HepG2 (cell line): ENCODE measurements at regions not wholly inside any gene's neighbourhood (a gene's known extent, or its start where the extent isn't known, plus 50 kb on each side); places are given as distances from the start of the nearest gene placed in this dataset.

ENCODE experiments used
- ATAC-seq: fragments of 200-7000 bp; cut with Tn5 transposase; 3 replicates; pipeline ENCODE4 v1.9.1; 2020; ENCODE audit warnings: mild to moderate bottlenecking, moderate library complexity
- BruUV-seq: library from RNA; stranded (reverse); fragments of 400-500 nt; replicated peaks from 2 replicates; lab custom pipeline; 2021; lab: Mats Ljungman, UMichigan
- CTCF ChIA-PET: fragments of 300-600 bp; formaldehyde crosslinking; extraction: SDS; loops from one replicate; lab custom pipeline; 2021; ENCODE audit warnings: low total read pairs, inconsistent platforms, low intra/inter-chr PET ratio; lab: Yijun Ruan, JAX
- POLR2A ChIA-PET: fragments of 350-600 bp; sonication (Branson Sonifier 250); formaldehyde crosslinking; loops from one replicate; lab custom pipeline; 2020; ENCODE audit warnings: antibody characterized with exemption, inconsistent platforms; lab: Yijun Ruan, JAX
- DNase-seq: peaks from one replicate; pipeline ENCODE4 v3.0.0-alpha.2; 2015; ENCODE audit warnings: low spot score
- FAIRE-seq: peaks from 3 replicates; lab custom pipeline; 2011; peaks lifted over from hg19 to GRCh38; lab: Jason Lieb, UNC
- H2AFZ ChIP-seq: one replicate; pipeline ENCODE4 v1.6.1; 2011; ENCODE audit warnings: low read length, inconsistent platforms
- H3K27ac ChIP-seq: fragments of 300-600 bp; 3 replicates; pipeline ENCODE4 v1.8.0; 2011; ENCODE audit warnings: mixed run types, mild to moderate bottlenecking, mixed read lengths, low read length, inconsistent platforms; ENCODE audit not compliant: insufficient read depth; ENCODE audit errors: extremely low read length
- H3K27me3 ChIP-seq, 2 experiments: fragments of 200-600 bp in 1 of 2; 2 replicates in 1 of 2; 3 replicates in 1 of 2; pipeline versions ENCODE4 v1.6.0 to v1.8.0; 2011; ENCODE audit warnings: low read length in 2 of 2, mild to moderate bottlenecking in 2 of 2, moderate library complexity in 2 of 2, inconsistent platforms in 1 of 2; ENCODE audit not compliant: insufficient read depth in 2 of 2, control insufficient read depth in 1 of 2
- H3K36me3 ChIP-seq, 2 experiments: fragments of 200-600 bp in 1 of 2; replicated peaks in 1 of 2; 2 replicates in 1 of 2; 3 replicates in 1 of 2; pipeline versions ENCODE4 v1.5.1 to v1.8.0; 2011; ENCODE audit warnings: low read length in 2 of 2, inconsistent platforms in 1 of 2; ENCODE audit not compliant: insufficient read depth in 2 of 2, control insufficient read depth in 1 of 2
- H3K4me1 ChIP-seq: 2 replicates; pipeline ENCODE4 v1.5.1; 2012; ENCODE audit warnings: low read length, inconsistent platforms; ENCODE audit not compliant: insufficient read depth
- H3K4me2 ChIP-seq: 2 replicates; pipeline ENCODE4 v1.6.0; 2011; ENCODE audit warnings: low read depth, low read length, inconsistent platforms
- H3K4me3 ChIP-seq, 3 experiments: fragments of 200-600 bp in 1 of 3; sonication (generic), shearing (Covaris generic) in 1 of 3; replicated peaks in 1 of 3; 2 replicates each; pipeline ENCODE4 v1.5.1; 2011 to 2016; ENCODE audit warnings: low read length in 3 of 3, inconsistent platforms in 2 of 3, low read depth in 2 of 3, mild to moderate bottlenecking in 2 of 3, control low read depth in 1 of 3, mixed read lengths in 1 of 3; ENCODE audit not compliant: insufficient read depth in 1 of 3
- H3K79me2 ChIP-seq: one replicate; pipeline ENCODE4 v1.6.1; 2011; ENCODE audit warnings: low read length, inconsistent platforms; ENCODE audit not compliant: insufficient read depth
- H3K9ac ChIP-seq: 2 replicates; pipeline ENCODE4 v1.6.0; 2011; ENCODE audit warnings: mild to moderate bottlenecking, low read depth, low read length, inconsistent platforms; ENCODE audit not compliant: insufficient read depth
- H3K9me3 ChIP-seq: 2 replicates; pipeline ENCODE4 v1.5.1; 2012; ENCODE audit warnings: mild to moderate bottlenecking, low read length
- H4K20me1 ChIP-seq: 2 replicates; pipeline ENCODE4 v1.6.0; 2011; ENCODE audit warnings: inconsistent platforms, mild to moderate bottlenecking, low read length, moderate library complexity; ENCODE audit not compliant: insufficient read depth
- GATAD1 ChIP-seq: IDR thresholded peaks from 2 replicates; pipeline ENCODE4 v1.6.1; 2016; ENCODE audit warnings: missing genetic modification reagents, missing compliant biosample characterization
- IRX3 ChIP-seq: sonication (generic); formaldehyde crosslinking; IDR thresholded peaks from 2 replicates; pipeline ENCODE4 v1.8.1; 2023; ENCODE audit warnings: mild to moderate bottlenecking, low read depth, missing genetic modification reagents, borderline replicate concordance
- ISL2 ChIP-seq: sonication (generic); formaldehyde crosslinking; IDR thresholded peaks from 2 replicates; pipeline ENCODE4 v1.5.0; 2020; ENCODE audit warnings: missing genetic modification reagents
- POLR2AphosphoS5 ChIP-seq: IDR thresholded peaks from 2 replicates; pipeline ENCODE4 v1.6.1; 2012; ENCODE audit warnings: low read depth, low read length
- SIN3A ChIP-seq: IDR thresholded peaks from 2 replicates; pipeline ENCODE4 v1.6.1; 2011; ENCODE audit warnings: low read depth, mild to moderate bottlenecking, control low read depth, low read length, borderline replicate concordance
- WGBS: methylation state at CpG from one replicate; pipeline ENCODE4 v1.1.6; 2017; ENCODE audit warnings: low lambda C conversion rate; 5-methylcytosine and 5-hydroxymethylcytosine counted together
- in situ Hi-C: cut with HindIII; loops from 2 replicates; pipeline ENCODE4 v1.10.0; 2017; ENCODE audit warnings: low pct_unique_long_range_greater_than_20kb; ENCODE audit not compliant: extremely low pct_ligation_motif_present
- intact Hi-C: fragments of 100-400 bp; cut with micrococcal nuclease; formaldehyde crosslinking; loops from one replicate; pipeline ENCODE4 v1.10.0; 2022; ENCODE audit not compliant: unreplicated experiment
- TF ChIP-seq, protein P1 (sequence below), 2 experiments: sonication (generic) in 1 of 2; formaldehyde crosslinking in 1 of 2; IDR thresholded peaks; 2 replicates each; pipeline versions ENCODE4 v1.4.0 to v1.6.1; 2018 to 2020; ENCODE audit warnings: missing genetic modification reagents in 2 of 2, borderline replicate concordance in 1 of 2, low read depth in 1 of 2, mild to moderate bottlenecking in 1 of 2, missing biosample characterization in 1 of 2
- TF ChIP-seq, protein P2 (sequence below): sonication (generic); formaldehyde crosslinking; IDR thresholded peaks from 2 replicates; pipeline ENCODE4 v1.8.1; 2022; ENCODE audit warnings: low read depth, mild to moderate bottlenecking, missing genetic modification reagents

DNA sequence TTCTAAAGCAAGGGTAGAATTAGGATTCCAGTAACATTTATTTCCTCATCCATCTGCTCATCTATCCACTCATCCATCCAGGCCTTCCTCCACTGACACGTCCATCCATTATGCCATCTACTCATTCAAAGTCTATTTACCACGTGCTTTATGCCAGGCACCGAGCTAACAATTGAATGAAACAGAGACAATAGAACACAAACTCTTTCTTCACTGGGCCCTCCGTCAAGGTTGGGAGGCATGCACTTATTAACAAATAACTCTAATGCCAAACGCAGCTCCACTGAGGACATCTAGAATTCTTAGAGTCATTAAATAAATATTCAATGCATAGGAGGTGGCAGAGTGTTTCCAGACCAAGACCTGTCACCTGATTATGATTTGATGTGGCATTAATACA, 262.7 kb downstream of the CYRIA start (continued):
- no peak for TF ChIP-seq ISL2 (CRISPR knock-in tag)
- TF ChIP-seq, protein P1, sequence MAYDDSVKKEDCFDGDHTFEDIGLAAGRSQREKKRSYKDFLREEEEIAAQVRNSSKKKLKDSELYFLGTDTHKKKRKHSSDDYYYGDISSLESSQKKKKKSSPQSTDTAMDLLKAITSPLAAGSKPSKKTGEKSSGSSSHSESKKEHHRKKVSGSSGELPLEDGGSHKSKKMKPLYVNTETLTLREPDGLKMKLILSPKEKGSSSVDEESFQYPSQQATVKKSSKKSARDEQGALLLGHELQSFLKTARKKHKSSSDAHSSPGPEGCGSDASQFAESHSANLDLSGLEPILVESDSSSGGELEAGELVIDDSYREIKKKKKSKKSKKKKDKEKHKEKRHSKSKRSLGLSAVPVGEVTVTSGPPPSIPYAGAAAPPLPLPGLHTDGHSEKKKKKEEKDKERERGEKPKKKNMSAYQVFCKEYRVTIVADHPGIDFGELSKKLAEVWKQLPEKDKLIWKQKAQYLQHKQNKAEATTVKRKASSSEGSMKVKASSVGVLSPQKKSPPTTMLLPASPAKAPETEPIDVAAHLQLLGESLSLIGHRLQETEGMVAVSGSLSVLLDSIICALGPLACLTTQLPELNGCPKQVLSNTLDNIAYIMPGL (CRISPR knock-in tag; IDR thresholded peaks at IDR 0.05; ENCODE audit: borderline replicate concordance in 1 of 2, low read depth in 1 of 2): no peak
- no peak for TF ChIP-seq POLR2AphosphoS5
- TF ChIP-seq IRX3: no peak
- TF ChIP-seq, protein P2, sequence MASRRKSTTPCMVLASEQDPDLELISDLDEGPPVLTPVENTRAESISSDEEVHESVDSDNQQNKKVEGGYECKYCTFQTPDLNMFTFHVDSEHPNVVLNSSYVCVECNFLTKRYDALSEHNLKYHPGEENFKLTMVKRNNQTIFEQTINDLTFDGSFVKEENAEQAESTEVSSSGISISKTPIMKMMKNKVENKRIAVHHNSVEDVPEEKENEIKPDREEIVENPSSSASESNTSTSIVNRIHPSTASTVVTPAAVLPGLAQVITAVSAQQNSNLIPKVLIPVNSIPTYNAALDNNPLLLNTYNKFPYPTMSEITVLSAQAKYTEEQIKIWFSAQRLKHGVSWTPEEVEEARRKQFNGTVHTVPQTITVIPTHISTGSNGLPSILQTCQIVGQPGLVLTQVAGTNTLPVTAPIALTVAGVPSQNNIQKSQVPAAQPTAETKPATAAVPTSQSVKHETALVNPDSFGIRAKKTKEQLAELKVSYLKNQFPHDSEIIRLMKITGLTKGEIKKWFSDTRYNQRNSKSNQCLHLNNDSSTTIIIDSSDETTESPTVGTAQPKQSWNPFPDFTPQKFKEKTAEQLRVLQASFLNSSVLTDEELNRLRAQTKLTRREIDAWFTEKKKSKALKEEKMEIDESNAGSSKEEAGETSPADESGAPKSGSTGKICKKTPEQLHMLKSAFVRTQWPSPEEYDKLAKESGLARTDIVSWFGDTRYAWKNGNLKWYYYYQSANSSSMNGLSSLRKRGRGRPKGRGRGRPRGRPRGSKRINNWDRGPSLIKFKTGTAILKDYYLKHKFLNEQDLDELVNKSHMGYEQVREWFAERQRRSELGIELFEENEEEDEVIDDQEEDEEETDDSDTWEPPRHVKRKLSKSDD (CRISPR knock-in tag): no peak
- TF ChIP-seq SIN3A: no peak

- Histone ChIP-seq H4K20me1 (no peaks in the 10 kb centered on the region), H3K4me2 (no peak overlapping the region), H3K4me1 (no peaks in the 10 kb centered on the region), H3K79me2 (no peaks in the 10 kb centered on the region), H3K27me3 (no peaks in the 10 kb centered on the region), H3K4me3 (no peak overlapping the region), H3K27ac (no peak overlapping the region), H3K36me3 (no peaks in the 10 kb centered on the region), H2AFZ (no peak overlapping the region), H3K9ac (no peak overlapping the region), H3K9me3 (no peaks in the 10 kb centered on the region)
- FAIRE-seq (no peak), DNase-seq (no peak), ATAC-seq (no peak)
- no TSS peak for BruUV-seq
- intact Hi-C loops: no loop called here
- 70% methylated on average over 7 of the region's 7 CpGs for WGBS
- in situ Hi-C loops: no loop called here
- no peak for TF ChIP-seq GATAD1 (CRISPR knock-in tag)
- CTCF ChIA-PET: no interaction called here
- POLR2A ChIA-PET: no interaction called here
These were observed 263.8 kb downstream of the CYRIA start for GRCh38 chr2:16401761-16402300.
